ENCODE measurements at regions not wholly inside any gene's neighbourhood (a gene's known extent, or its start where the extent isn't known, plus 50 kb on each side); places are given as distances from the start of the nearest gene placed in this dataset.

DNA sequence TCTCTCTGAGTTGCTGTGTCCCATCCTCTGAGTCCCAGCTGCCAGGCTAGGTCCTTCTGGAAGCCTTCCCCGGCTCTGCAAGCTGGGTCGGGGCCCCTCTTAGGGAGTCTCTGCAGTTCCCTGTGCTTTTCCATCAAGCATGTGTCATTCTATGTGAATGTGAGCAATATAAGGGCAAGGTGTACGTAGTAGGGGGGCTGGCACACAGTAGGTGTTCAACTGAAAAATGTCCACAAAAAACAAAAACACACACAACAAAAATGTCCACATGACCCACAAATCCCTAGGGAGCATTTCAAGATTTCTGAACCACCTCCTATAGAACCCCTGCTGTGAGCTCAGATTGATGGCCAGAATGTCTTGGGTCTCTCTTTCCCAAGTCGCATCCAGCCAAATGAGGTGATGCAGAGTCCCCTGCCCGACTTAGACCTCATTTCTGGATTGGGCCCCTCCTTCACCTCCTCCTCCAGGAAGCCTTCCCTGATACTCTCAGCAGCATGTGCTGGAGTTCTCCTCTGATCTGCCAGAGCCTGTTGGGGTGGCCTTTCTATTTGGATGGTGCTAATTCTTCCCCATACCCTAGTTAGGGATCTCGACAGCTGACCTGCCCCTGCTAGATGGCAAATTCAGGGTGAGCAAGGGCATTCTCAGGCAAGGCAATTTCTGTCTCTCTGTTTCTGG, 196.1 kb upstream of the LHX5 start:
- TF ChIP-seq, protein P1, sequence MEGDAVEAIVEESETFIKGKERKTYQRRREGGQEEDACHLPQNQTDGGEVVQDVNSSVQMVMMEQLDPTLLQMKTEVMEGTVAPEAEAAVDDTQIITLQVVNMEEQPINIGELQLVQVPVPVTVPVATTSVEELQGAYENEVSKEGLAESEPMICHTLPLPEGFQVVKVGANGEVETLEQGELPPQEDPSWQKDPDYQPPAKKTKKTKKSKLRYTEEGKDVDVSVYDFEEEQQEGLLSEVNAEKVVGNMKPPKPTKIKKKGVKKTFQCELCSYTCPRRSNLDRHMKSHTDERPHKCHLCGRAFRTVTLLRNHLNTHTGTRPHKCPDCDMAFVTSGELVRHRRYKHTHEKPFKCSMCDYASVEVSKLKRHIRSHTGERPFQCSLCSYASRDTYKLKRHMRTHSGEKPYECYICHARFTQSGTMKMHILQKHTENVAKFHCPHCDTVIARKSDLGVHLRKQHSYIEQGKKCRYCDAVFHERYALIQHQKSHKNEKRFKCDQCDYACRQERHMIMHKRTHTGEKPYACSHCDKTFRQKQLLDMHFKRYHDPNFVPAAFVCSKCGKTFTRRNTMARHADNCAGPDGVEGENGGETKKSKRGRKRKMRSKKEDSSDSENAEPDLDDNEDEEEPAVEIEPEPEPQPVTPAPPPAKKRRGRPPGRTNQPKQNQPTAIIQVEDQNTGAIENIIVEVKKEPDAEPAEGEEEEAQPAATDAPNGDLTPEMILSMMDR (IDR thresholded peaks at IDR 0.05) = no peak
- TF ChIP-seq EP300 (IDR thresholded peaks at IDR 0.05) = no peak
